ENCODE measurements at regions not wholly inside any gene's neighbourhood (a gene's known extent, or its start where the extent isn't known, plus 50 kb on each side); places are given as distances from the start of the nearest gene placed in this dataset.

- Mint-ChIP-seq H3K4me3 (no peak overlapping the region), H3K9me3 (no peaks in the 10 kb centered on the region), H3K27me3 (ENCODE audit: low read depth) (no peaks in the 10 kb centered on the region), H3K4me1 (ENCODE audit: low read depth) (no peaks in the 10 kb centered on the region), H3K36me3 (ENCODE audit: insufficient read depth) (no peaks in the 10 kb centered on the region)
- DNase-seq (no peak), ATAC-seq (no peak)
Measured at GRCh38 chr2:217331523-217332416, 471.9 kb upstream of the TNP1 start.

DNA sequence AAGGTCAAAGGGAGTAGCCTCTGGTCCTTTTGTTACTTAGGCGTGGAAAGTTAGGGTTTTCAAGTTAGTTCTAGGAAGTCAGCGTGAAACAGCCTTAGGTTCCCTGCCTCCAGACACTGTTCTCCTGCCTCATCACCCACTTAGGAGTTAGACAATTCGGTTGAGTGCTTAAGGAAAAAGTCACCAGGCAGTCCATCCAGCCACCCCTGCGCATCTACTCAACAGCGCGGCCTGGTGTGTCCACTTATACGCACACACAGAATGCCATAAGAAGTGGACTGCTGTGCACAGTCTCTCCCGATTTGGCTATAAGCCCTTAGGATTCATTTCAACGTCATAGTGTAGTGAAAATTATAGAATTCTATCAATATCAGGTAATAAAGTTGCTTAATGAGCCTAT lies 470.8 kb upstream of the TNP1 start:
- Mint-ChIP-seq H3K4me1 (ENCODE audit: low read depth) (no peaks in the 10 kb centered on the region), H3K4me3 (no peak overlapping the region), H3K9me3 (no peaks in the 10 kb centered on the region), H3K27me3 (ENCODE audit: low read depth) (peaks cover 2% of the 10 kb centered on the region), H3K36me3 (ENCODE audit: insufficient read depth) (peaks cover under 1% of the 10 kb centered on the region)
- DNase-seq (no peak), ATAC-seq (no peak)

DNA sequence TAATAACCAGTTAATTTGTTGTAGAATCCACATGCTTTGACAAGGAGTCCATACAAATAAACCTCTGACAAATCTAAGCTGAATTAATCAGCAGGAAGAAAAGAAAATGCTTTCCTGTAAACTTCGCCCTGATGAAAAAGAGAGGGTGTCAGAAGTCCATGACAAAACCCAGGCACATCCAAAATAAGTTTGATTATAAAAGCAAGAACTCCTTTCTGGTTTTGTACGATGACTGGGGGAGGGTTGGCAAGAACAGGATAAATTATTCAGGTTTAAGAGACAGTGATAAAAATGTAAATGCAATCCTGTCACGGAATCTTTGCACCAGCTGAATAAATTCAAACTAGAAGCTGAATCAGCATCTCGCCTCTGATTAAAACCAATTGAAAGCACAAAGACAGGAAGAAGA lies 469.2 kb upstream of the TNP1 start:
- Mint-ChIP-seq H3K4me1 (ENCODE audit: low read depth) (no peaks in the 10 kb centered on the region), H3K27me3 (ENCODE audit: low read depth) (peaks cover 2% of the 10 kb centered on the region)

DNA sequence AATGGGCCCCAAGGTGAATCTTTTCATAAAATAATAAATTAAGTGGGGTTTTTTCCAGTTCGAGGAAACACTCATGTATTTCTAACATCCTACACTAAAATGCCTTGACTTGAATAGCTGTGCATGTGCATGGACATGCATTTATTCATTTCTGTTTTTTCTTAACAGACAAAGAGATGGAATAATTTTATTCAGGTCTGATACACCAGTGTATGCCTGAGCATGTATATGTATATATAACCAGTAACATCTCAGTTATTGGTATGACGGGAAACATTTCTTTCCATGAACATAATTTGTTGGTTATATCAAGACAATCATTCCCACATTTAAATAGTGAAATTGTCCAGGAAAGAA lies 468.7 kb upstream of the TNP1 start:
- Mint-ChIP-seq H3K27me3 (ENCODE audit: low read depth) (peaks cover 2% of the 10 kb centered on the region), H3K9me3 (peaks cover 12% of the 10 kb centered on the region), H3K36me3 (ENCODE audit: insufficient read depth) (peaks cover 4% of the 10 kb centered on the region), H3K4me1 (ENCODE audit: low read depth) (no peaks in the 10 kb centered on the region), H3K4me3 (no peak overlapping the region)
- ATAC-seq (no peak), DNase-seq (no peak)

More for the DNA sequence above, 469.2 kb upstream of the TNP1 start:
- no peak for ATAC-seq
- peaks cover 9% of the 10 kb centered on the region for H3K9me3 Mint-ChIP-seq
- H3K36me3 Mint-ChIP-seq (ENCODE audit: insufficient read depth) = peaks cover 4% of the 10 kb centered on the region
- no peak for DNase-seq
- no peak overlapping the region for H3K4me3 Mint-ChIP-seq

DNA sequence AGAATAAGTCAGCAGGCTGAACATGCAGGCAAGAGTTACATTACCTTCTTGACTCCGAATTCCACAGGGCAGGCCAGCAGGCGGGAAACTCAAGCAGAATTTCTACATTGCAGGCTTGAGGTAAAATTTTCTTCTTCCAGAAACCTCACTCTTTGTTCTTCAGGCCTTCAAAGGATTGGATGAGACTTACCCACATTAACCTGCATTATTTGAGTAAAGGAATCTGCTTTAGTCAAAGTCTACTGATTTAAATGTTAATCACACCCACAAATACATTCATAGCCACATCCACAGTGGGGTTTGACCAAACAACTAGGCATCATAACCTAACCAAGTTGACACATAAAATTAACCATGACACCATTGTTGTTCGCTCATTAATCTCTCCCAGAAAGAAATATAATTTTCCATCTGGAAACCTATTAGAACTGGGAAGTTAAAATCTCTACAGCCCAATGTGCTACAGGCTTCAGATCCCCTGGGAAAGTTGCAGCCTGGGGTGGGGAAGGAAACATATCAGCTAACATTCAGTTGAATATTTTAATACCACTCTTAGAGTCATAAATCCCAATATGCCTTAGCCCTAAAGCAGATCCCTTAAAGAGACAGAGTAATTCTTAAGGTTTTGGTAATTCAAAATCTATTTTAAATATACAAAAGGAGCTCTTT lies 468.2 kb upstream of the TNP1 start:
- peaks cover 2% of the 10 kb centered on the region for H3K27me3 Mint-ChIP-seq (ENCODE audit: low read depth)
- DNase-seq = no peak
- H3K4me3 Mint-ChIP-seq = no peak overlapping the region
- ATAC-seq = no peak
- H3K4me1 Mint-ChIP-seq (ENCODE audit: low read depth) = no peaks in the 10 kb centered on the region
- peaks cover 12% of the 10 kb centered on the region for H3K9me3 Mint-ChIP-seq
- peaks cover 4% of the 10 kb centered on the region for H3K36me3 Mint-ChIP-seq (ENCODE audit: insufficient read depth)

DNA sequence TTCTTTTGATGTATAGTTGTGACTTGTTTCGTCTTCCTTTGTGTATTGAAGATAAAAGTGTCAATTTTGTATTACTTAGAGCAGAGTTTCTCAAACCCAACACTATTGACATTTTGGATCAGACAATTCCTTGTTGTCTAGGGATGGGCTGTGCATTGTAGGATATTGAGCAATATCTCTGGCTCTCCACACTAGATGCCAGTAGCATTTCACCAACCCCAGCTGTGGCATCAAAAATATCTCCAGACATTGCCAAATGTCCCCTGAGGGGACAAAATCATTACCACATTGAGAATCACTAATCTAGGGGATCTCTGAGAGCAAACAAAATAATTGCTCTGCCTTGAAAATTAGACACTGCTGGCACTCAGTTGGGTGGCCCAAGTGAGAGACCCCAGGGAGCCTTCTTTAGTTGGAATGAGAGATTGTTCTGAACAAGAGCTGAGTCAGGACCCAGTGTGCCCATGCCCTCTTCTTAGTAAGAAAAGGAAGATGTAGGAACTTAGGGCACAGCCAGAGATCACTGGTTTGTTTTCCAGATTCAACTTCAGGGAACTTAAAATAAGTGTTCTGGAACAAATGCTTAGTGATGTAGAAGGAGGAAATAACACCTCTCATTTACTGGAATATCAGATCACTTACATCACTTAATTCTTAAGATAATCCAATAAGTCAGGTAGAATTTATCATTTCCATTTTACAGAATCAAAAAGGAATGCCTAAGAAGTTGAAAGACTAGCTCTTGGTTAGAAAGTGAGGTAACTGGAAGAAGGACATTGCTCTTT lies 466.6 kb upstream of the TNP1 start:
- peaks cover 12% of the 10 kb centered on the region for H3K9me3 Mint-ChIP-seq
- no peak for DNase-seq
- no peak overlapping the region for H3K4me3 Mint-ChIP-seq
- H3K4me1 Mint-ChIP-seq (ENCODE audit: low read depth) = no peaks in the 10 kb centered on the region
- peaks cover 2% of the 10 kb centered on the region for H3K27me3 Mint-ChIP-seq (ENCODE audit: low read depth)
- ATAC-seq = no peak
- H3K36me3 Mint-ChIP-seq (ENCODE audit: insufficient read depth) = peaks cover 4% of the 10 kb centered on the region

DNA sequence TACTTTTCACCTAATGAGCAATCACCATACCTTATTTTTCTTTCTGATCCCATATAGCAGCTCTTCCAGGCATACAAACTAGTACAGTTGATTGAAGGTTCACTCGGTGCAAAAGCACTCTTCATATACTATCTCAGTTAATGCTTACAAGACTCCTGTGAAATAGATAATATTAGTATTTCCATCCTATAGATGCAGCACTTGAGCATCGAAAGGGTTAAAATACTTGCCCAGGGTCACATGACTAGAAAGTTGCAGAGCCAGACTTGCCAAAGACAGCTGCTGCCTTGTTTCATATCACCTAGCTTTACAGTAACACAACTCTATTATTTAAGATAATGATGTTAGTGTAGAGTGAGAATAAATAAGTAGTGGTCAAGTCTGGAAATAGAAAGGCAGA lies 466.0 kb upstream of the TNP1 start:
- Mint-ChIP-seq H3K9me3 (peaks cover 12% of the 10 kb centered on the region), H3K4me3 (no peak overlapping the region)
- no peak for ATAC-seq

DNA sequence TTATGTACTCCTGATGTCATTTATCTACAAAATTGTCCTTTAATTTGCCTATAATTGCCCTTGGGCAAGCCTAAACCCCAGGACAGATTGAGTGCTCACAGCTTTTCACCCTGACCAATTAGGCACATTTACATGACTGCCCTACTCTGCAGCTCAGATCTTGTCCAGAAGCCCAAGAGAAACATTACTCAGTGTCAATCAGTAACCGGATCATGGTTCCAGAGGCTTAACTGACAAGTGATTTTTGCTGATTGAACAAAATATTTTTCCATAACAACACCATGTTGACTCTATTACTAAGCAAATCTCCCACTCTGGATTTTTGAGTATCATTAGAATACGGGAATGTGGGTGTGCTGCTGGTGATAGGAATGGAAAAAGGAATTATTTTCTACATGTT lies 465.4 kb upstream of the TNP1 start:
- Mint-ChIP-seq H3K4me1 (ENCODE audit: low read depth) (no peaks in the 10 kb centered on the region), H3K9me3 (peaks cover 12% of the 10 kb centered on the region), H3K36me3 (ENCODE audit: insufficient read depth) (peaks cover 4% of the 10 kb centered on the region), H3K27me3 (ENCODE audit: low read depth) (peaks cover 2% of the 10 kb centered on the region), H3K4me3 (no peak overlapping the region)
- no peak for DNase-seq
- no peak for ATAC-seq

More for the DNA sequence above, 466.0 kb upstream of the TNP1 start:
- no peak for DNase-seq
- H3K36me3 Mint-ChIP-seq (ENCODE audit: insufficient read depth) = peaks cover 4% of the 10 kb centered on the region
- H3K27me3 Mint-ChIP-seq (ENCODE audit: low read depth) = peaks cover 2% of the 10 kb centered on the region
- no peaks in the 10 kb centered on the region for H3K4me1 Mint-ChIP-seq (ENCODE audit: low read depth)

DNA sequence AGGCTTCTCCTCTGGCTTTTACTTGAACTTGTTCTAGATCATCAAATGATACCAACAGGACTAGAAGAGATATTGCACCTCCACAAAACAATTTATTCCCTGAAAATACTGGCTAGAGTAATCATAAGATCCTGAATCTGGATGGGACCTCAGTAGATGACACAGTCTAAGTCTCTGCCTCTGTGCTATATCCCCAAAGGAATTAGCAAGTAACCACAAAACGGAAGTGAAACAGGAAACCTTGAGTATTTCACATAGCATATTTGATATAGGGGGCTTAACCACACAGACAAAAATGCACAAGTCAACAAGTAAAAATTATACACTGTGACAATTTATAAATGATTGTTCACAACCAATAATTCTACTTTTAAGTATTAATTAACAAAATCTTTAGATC lies 456.9 kb upstream of the TNP1 start:
- no peak for ATAC-seq

DNA sequence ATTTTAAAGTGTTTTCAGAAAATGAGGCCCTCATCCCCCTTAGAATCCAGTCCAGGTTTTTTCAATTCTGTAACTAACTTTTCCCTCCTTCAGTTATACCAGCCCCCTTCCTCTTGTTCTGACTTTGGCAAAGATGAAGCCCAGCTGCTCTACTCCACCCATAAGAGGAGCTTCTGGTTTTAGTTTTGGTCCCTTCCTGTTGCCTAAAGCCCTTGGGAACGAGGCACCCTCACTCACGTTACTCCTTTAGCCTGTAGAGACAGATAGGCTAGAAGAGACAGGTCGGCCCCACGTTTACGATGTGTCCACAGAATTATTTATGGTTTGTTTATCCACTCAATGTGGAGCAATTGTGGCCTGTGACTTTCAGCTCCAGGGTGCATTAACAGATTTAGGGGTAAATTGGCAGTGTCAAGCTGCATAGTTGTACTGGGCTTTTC lies 454.2 kb upstream of the TNP1 start:
- Mint-ChIP-seq H3K9me3 (peaks cover 6% of the 10 kb centered on the region), H3K27me3 (ENCODE audit: low read depth) (peaks cover 4% of the 10 kb centered on the region), H3K36me3 (ENCODE audit: insufficient read depth) (peaks cover 2% of the 10 kb centered on the region), H3K4me1 (ENCODE audit: low read depth) (peaks cover 14% of the 10 kb centered on the region), H3K4me3 (no peak overlapping the region)
- ATAC-seq (no peak), DNase-seq (no peak)

More for the DNA sequence above, 456.9 kb upstream of the TNP1 start:
- peaks cover 14% of the 10 kb centered on the region for H3K4me1 Mint-ChIP-seq (ENCODE audit: low read depth)
- H3K4me3 Mint-ChIP-seq = no peak overlapping the region
- H3K9me3 Mint-ChIP-seq = no peaks in the 10 kb centered on the region
- H3K36me3 Mint-ChIP-seq (ENCODE audit: insufficient read depth) = no peaks in the 10 kb centered on the region
- no peak for DNase-seq
- H3K27me3 Mint-ChIP-seq (ENCODE audit: low read depth) = no peaks in the 10 kb centered on the region

DNA sequence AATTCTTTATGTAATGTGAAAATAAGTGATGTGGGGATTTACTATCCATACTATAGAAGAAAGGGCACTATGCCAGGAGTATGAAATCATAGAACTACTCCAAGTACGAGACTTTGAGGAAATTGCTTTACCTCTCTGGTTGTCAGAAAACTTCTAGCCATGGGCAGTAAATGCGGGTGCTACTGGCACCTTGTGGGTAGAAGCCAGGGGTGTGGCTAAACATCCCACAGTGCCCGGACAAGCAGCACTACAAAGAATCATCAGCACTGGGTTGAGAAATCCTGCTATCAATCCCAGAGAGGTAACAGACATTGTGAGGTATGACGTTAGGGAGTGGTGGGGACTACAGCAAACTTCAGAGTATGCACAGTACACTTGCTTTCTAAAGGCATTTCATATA lies 453.5 kb upstream of the TNP1 start:
- H3K36me3 Mint-ChIP-seq (ENCODE audit: insufficient read depth) = peaks cover 2% of the 10 kb centered on the region
- ATAC-seq (no peak), DNase-seq (no peak)
- peaks cover 6% of the 10 kb centered on the region for H3K9me3 Mint-ChIP-seq
- no peak overlapping the region for H3K4me3 Mint-ChIP-seq
- peaks cover 4% of the 10 kb centered on the region for H3K27me3 Mint-ChIP-seq (ENCODE audit: low read depth)
- peaks cover 14% of the 10 kb centered on the region for H3K4me1 Mint-ChIP-seq (ENCODE audit: low read depth)

GRCh38 chr2:217309056-217309455 lies 449.2 kb upstream of the TNP1 start:
- DNase-seq (no peak), ATAC-seq (no peak)
- no peak overlapping the region for H3K4me3 Mint-ChIP-seq
- peaks cover 2% of the 10 kb centered on the region for H3K36me3 Mint-ChIP-seq (ENCODE audit: insufficient read depth)
- H3K9me3 Mint-ChIP-seq = peaks cover 6% of the 10 kb centered on the region
- H3K27me3 Mint-ChIP-seq (ENCODE audit: low read depth) = peaks cover 6% of the 10 kb centered on the region
- H3K4me1 Mint-ChIP-seq (ENCODE audit: low read depth) = no peaks in the 10 kb centered on the region

DNA sequence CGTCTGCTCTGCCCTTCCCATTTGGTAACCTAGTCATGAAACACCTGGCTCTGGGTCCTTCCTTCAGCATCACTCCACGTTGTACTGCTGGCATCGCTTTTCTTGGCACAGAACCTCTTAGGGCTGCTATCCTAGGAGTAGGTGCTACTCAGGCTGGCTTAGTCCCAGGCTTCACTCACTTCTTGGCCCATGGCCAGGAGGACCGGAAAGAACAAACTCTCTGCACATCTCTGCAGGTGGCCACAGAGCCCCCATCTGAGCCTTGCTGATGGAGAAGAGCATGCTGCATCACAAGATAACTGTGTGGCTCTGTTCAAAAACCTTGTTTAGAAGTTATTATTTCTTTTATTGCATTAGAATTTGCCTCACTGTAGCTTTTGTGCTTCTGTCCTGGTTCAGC lies 447.2 kb upstream of the TNP1 start:
- DNase-seq (no peak), ATAC-seq (no peak)
- no peaks in the 10 kb centered on the region for H3K4me1 Mint-ChIP-seq (ENCODE audit: low read depth)
- peaks cover 2% of the 10 kb centered on the region for H3K36me3 Mint-ChIP-seq (ENCODE audit: insufficient read depth)
- H3K27me3 Mint-ChIP-seq (ENCODE audit: low read depth) = peaks cover 6% of the 10 kb centered on the region
- no peak overlapping the region for H3K4me3 Mint-ChIP-seq
- H3K9me3 Mint-ChIP-seq = peaks cover 6% of the 10 kb centered on the region

DNA sequence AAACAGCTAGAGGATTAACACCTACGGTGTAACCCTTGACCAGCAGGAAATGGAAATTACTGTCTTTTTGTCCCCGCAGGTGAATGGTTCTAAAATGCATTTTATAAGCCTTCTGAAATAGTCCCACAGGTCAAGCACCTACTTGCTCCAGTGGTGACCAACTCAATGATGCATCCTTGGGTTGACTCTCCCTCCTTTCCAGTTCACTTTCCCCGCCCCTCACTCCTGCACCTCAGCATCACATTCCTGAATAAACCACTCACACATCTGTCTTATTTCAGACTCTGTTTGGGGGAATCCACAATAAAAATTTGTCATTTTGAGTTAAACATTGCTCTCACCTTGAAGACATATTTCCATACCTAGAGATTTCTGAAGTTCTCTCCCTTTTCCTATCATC lies 446.0 kb upstream of the TNP1 start:
- H3K36me3 Mint-ChIP-seq (ENCODE audit: insufficient read depth) = peaks cover 2% of the 10 kb centered on the region
- peaks cover 6% of the 10 kb centered on the region for H3K27me3 Mint-ChIP-seq (ENCODE audit: low read depth)
- DNase-seq (no peak), ATAC-seq (no peak)
- H3K4me3 Mint-ChIP-seq = no peak overlapping the region
- H3K9me3 Mint-ChIP-seq = peaks cover 6% of the 10 kb centered on the region
- H3K4me1 Mint-ChIP-seq (ENCODE audit: low read depth) = no peaks in the 10 kb centered on the region

Measured in activated T-cell treated with anti-CD3 and anti-CD28 coated beads, Interleukin-2, amount 50 U/mL, for 4 hours (primary cell).